ENCODE measurements at regions not wholly inside any gene's neighbourhood (a gene's known extent, or its start where the extent isn't known, plus 50 kb on each side); places are given as distances from the start of the nearest gene placed in this dataset.

- TF ChIP-seq ZSCAN29 (CRISPR knock-in tag; conservative IDR thresholded peaks at IDR 0.05) (no peak), ZNF644 (CRISPR knock-in tag; IDR thresholded peaks at IDR 0.05; ENCODE audit: low read depth) (no peak), REST (IDR thresholded peaks at IDR 0.05; ENCODE audit: borderline replicate concordance in 1 of 2, low read depth in 1 of 2, low read length in 2 of 2) (no peak), FOXJ3 (CRISPR knock-in tag; IDR thresholded peaks at IDR 0.05; ENCODE audit: borderline replicate concordance) (no peak), USF2 (IDR thresholded peaks at IDR 0.05; ENCODE audit: low read depth, low read length) (no peak), USF2 (CRISPR knock-in tag; IDR thresholded peaks at IDR 0.05; ENCODE audit: borderline replicate concordance) (no peak), SOX6 (IDR thresholded peaks at IDR 0.05) (no peak), SOX6 (CRISPR knock-in tag; IDR thresholded peaks at IDR 0.05) (no peak), HDAC2 (CRISPR knock-in tag; IDR thresholded peaks at IDR 0.05) (no peak), POLR2A (IDR thresholded peaks at IDR 0.05; ENCODE audit: insufficient read depth in 1 of 2, low read depth in 2 of 2, low read length in 2 of 2) (no peak), SMARCC2 (IDR thresholded peaks at IDR 0.05) (no peak), IRF1 (CRISPR knock-in tag; IDR thresholded peaks at IDR 0.05; ENCODE audit: low read depth) (no peak), ADNP (CRISPR knock-in tag; IDR thresholded peaks at IDR 0.05) (no peak), NR2F1 (CRISPR knock-in tag; IDR thresholded peaks at IDR 0.05) (no peak), ZNF574 (CRISPR knock-in tag; IDR thresholded peaks at IDR 0.05) (no peak), ZNF207 (IDR thresholded peaks at IDR 0.05; ENCODE audit: borderline replicate concordance) (no peak)
Observed at GRCh38 chr11:113568566-113568965, 93.4 kb upstream of the DRD2 start.

Data from HepG2 (cell line).